ENCODE measurements at regions not wholly inside any gene's neighbourhood (a gene's known extent, or its start where the extent isn't known, plus 50 kb on each side); places are given as distances from the start of the nearest gene placed in this dataset.

DNA sequence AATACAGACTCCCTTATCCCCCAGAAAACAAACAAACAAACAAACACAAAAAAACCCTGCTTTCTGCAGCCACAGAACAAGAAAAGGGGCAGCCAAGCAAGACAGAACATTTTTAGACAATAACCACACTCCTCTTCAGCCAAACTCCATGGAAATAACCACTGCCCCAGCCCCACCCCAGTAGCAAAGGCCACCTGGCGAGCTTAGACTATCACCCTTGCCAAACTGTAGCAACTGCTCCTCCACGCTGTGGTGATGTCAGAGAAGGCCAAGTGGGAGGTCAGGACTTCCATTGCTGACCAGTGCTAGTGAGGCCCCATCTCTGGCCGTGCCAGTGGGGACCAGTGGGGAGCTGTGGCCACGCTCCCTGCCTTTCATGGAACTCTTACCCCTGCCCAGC lies 60.3 kb upstream of the CHRNA7 start:
- TF ChIP-seq CTCF (IDR thresholded peaks at IDR 0.05): no peak
- TF ChIP-seq KDM5A (IDR thresholded peaks at IDR 0.05): no peak
- no peak for TF ChIP-seq RCOR1 (IDR thresholded peaks at IDR 0.05; ENCODE audit: low read depth, low read length)

Measured in A549 (cell line).